Hepatocyte (in vitro differentiated cells): ENCODE measurements at regions not wholly inside any gene's neighbourhood (a gene's known extent, or its start where the extent isn't known, plus 50 kb on each side); places are given as distances from the start of the nearest gene placed in this dataset.

ENCODE experiments used
- DNase-seq: peaks from one replicate; pipeline ENCODE4 v3.0.0-alpha.2; 2016; ENCODE audit warnings: low spot score
- H2AFZ ChIP-seq: fragments of 200-600 bp; sonication (generic); 2 replicates; pipeline ENCODE4 v1.6.0; 2016; ENCODE audit warnings: antibody characterized with exemption, mild to moderate bottlenecking
- H3K27ac ChIP-seq: fragments of 200-600 bp; sonication (generic); 2 replicates; pipeline ENCODE4 v1.5.1; 2016; ENCODE audit warnings: mild to moderate bottlenecking
- H3K27me3 ChIP-seq: fragments of 200-600 bp; sonication (generic); 2 replicates; pipeline ENCODE4 v1.6.1; 2016
- H3K36me3 ChIP-seq: fragments of 200-600 bp; sonication (generic); replicated peaks from 2 replicates; pipeline ENCODE4 v1.5.1; 2016; ENCODE audit warnings: low read depth; ENCODE audit not compliant: insufficient read depth
- H3K4me1 ChIP-seq: fragments of 200-600 bp; sonication (generic); 2 replicates; pipeline ENCODE4 v1.5.1; 2016; ENCODE audit warnings: mild to moderate bottlenecking, moderate library complexity; ENCODE audit not compliant: insufficient read depth
- H3K4me2 ChIP-seq: fragments of 200-600 bp; sonication (generic); 2 replicates; pipeline ENCODE4 v1.6.0; 2016
- H3K4me3 ChIP-seq: fragments of 200-600 bp; sonication (generic); 2 replicates; pipeline ENCODE4 v1.5.1; 2016; ENCODE audit warnings: mild to moderate bottlenecking
- H3K79me2 ChIP-seq: fragments of 200-600 bp; sonication (generic); 2 replicates; pipeline ENCODE4 v1.6.0; 2017; ENCODE audit warnings: mild to moderate bottlenecking
- H3K9me2 ChIP-seq: fragments of 200-600 bp; sonication (generic); replicated peaks from 2 replicates; pipeline ENCODE4 v1.6.0; 2017; ENCODE audit warnings: mild to moderate bottlenecking; ENCODE audit not compliant: insufficient read depth
- H3K9me3 ChIP-seq: fragments of 200-600 bp; sonication (generic); 2 replicates; pipeline ENCODE4 v1.5.1; 2016; ENCODE audit warnings: low read depth, mild to moderate bottlenecking
- H4K20me1 ChIP-seq: fragments of 200-600 bp; sonication (generic); 2 replicates; pipeline ENCODE4 v1.6.0; 2016; ENCODE audit warnings: mild to moderate bottlenecking; ENCODE audit not compliant: insufficient read depth, poor library complexity, severe bottlenecking
- CTCF ChIP-seq: fragments of 200-600 bp; sonication (generic); IDR thresholded peaks from 2 replicates; pipeline ENCODE4 v1.5.1; 2016; ENCODE audit warnings: antibody characterized with exemption, mild to moderate bottlenecking; ENCODE audit not compliant: poor library complexity
- EZH2 ChIP-seq: fragments of 200-600 bp; sonication (generic); IDR thresholded peaks from 2 replicates; pipeline ENCODE4 v1.6.1; 2016; ENCODE audit warnings: antibody characterized with exemption, mild to moderate bottlenecking, borderline replicate concordance
- EZH2phosphoT487 ChIP-seq: fragments of 200-600 bp; sonication (generic); IDR thresholded peaks from one replicate; pipeline ENCODE4 v1.6.1; 2018; ENCODE audit warnings: antibody characterized with exemption, mild to moderate bottlenecking, low read depth, moderate library complexity; ENCODE audit not compliant: unreplicated experiment, severe bottlenecking
- WGBS: methylation state at CpG from one replicate; pipeline ENCODE4 v1.1.6; 2016; ENCODE audit warnings: low lambda C conversion rate; ENCODE audit errors: missing lambda C conversion rate; 5-methylcytosine and 5-hydroxymethylcytosine counted together

DNA sequence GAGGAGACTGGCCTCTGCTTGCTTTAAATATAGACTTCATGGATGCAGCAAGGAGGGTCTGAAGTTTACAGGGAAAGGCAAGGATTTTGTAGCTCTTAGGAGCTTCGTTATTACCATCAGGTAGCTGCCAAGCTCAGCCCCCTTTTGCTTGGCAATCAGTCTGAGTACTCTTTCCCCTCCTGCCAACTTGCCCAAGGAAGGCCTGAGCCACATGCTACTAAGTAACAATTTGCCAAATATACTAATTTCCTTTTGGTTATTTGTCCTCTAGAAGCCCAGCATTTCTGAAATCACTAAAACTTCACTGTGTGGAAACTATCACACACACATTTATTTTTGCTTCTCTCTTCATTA is 85.5 kb upstream of the ITPRID2 start:
- TF ChIP-seq EZH2 (no peak), EZH2phosphoT487 (no peak), CTCF (no peak)
- no peaks in the 10 kb centered on the region for H3K9me3 ChIP-seq
- H3K27ac ChIP-seq = peak overlapping the region; percentile 73
- no peaks in the 10 kb centered on the region for H3K27me3 ChIP-seq
- peak overlapping the region; percentile 12 for H3K4me2 ChIP-seq
- H3K79me2 ChIP-seq = no peaks in the 10 kb centered on the region
- no peaks in the 10 kb centered on the region for H3K9me2 ChIP-seq
- no peak overlapping the region for H2AFZ ChIP-seq
- no peaks in the 10 kb centered on the region for H3K36me3 ChIP-seq
- peaks cover 6% of the 10 kb centered on the region for H3K4me1 ChIP-seq
- no peak overlapping the region for H3K4me3 ChIP-seq
- WGBS = 54% methylated on average over 1 of the region's 1 CpG
- DNase-seq = no peak
- H4K20me1 ChIP-seq = no peaks in the 10 kb centered on the region

GRCh38 chr2:181807526-181807925 is 84.0 kb upstream of the ITPRID2 start:
- no peaks in the 10 kb centered on the region for H3K9me3 ChIP-seq
- no peak for TF ChIP-seq EZH2
- TF ChIP-seq EZH2phosphoT487 = no peak
- no peak for TF ChIP-seq CTCF
- DNase-seq = no peak
- no peaks in the 10 kb centered on the region for H3K79me2 ChIP-seq
- H3K4me1 ChIP-seq = peaks cover 10% of the 10 kb centered on the region
- no peaks in the 10 kb centered on the region for H3K9me2 ChIP-seq
- no peak overlapping the region for H2AFZ ChIP-seq
- H3K4me2 ChIP-seq = no peak overlapping the region
- H4K20me1 ChIP-seq = no peaks in the 10 kb centered on the region
- 91% methylated on average over 2 of the region's 2 CpGs for WGBS
- H3K4me3 ChIP-seq = no peak overlapping the region
- no peaks in the 10 kb centered on the region for H3K27me3 ChIP-seq
- no peak overlapping the region for H3K27ac ChIP-seq
- no peaks in the 10 kb centered on the region for H3K36me3 ChIP-seq

- WGBS = 51% methylated on average over 9 of the region's 9 CpGs
- peak overlapping the region; percentile 49 for H3K4me2 ChIP-seq
- H3K9me3 ChIP-seq = no peaks in the 10 kb centered on the region
- no peaks in the 10 kb centered on the region for H3K36me3 ChIP-seq
- H3K4me1 ChIP-seq = peaks cover 21% of the 10 kb centered on the region
- H3K79me2 ChIP-seq = no peaks in the 10 kb centered on the region
- TF ChIP-seq EZH2phosphoT487 = peak; percentile 51
- no peak for TF ChIP-seq CTCF
- H3K27ac ChIP-seq = peak overlapping the region; percentile 49
- no peaks in the 10 kb centered on the region for H3K9me2 ChIP-seq
- no peaks in the 10 kb centered on the region for H3K27me3 ChIP-seq
- peak; percentile 56 for DNase-seq
- H2AFZ ChIP-seq = no peak overlapping the region
- H4K20me1 ChIP-seq = no peaks in the 10 kb centered on the region
- no peak overlapping the region for H3K4me3 ChIP-seq
Measured at GRCh38 chr2:181810823-181811695, 80.5 kb upstream of the ITPRID2 start.
